NCI-H1417 treated with DMSO at 0.1 percent for 48 hours (cell line): ENCODE measurements at regions not wholly inside any gene's neighbourhood (a gene's known extent, or its start where the extent isn't known, plus 50 kb on each side); places are given as distances from the start of the nearest gene placed in this dataset.

ENCODE experiments used
- DNase-seq: peaks from one replicate; lab custom pipeline; 2025; lab: John Stamatoyannopoulos, UW

DNA sequence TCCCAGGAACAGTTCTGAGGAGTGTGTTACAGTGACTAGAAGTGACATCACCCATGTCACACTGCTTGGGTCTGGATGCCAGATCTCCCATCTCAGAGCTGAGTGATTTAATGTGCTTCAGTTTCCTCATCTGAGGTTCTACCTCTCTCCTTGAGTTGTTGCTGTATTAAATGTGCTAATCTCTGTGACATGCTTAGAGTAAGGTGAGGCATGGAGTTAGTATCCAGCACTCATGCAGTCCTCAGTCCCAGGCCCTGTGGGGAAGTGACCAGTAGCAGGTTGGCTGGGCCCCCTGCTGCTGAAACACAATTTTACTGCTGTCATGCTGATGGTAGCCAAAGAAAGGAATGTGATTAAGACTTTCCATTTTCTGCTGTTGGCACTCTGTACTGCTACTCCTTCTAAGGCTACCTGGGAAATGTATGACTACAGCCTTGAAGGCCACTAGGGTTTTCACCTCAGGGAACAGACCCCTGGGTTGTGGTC is 639.6 kb downstream of the MID1IP1 start:
- DNase-seq: no peak

DNA sequence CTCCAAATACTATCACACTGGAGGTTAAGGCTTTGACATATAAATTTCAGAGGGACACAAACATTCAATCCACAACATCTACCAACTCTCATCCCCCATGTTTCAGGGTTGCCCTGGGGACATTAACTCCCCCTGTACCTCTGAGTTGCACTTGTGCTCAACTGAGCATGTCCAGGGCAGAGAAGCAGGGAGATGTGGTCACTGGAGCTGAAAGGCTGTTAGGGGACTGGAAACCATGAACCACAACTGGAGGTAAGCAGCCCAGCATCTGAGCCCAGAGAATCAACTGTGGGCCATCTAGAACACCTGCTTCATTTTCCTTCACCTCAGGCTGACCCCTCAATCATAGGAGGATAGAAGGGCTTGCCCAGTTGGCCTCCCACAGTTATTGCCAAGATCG is 641.1 kb downstream of the MID1IP1 start:
- DNase-seq: no peak

DNA sequence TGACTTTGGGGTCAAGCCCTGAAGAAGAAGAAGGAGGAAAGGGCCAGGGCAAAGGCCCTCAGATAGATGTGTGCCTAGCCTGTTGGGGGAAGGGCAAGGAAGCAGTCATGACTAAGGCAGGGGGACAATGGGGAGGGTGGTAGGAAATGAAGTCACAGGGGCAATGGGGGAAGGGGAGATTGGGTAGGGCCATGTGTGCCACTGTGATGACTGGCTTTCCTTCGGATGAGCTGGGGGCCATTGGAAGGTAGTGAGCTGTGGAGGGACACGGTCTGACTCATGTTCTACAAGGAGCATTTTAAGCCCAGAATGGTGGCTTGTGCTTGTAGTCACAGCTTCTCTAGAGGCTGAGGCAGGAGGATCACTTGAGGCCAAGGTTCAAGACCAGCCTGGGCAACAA is 642.0 kb downstream of the MID1IP1 start:
- DNase-seq: no peak

DNA sequence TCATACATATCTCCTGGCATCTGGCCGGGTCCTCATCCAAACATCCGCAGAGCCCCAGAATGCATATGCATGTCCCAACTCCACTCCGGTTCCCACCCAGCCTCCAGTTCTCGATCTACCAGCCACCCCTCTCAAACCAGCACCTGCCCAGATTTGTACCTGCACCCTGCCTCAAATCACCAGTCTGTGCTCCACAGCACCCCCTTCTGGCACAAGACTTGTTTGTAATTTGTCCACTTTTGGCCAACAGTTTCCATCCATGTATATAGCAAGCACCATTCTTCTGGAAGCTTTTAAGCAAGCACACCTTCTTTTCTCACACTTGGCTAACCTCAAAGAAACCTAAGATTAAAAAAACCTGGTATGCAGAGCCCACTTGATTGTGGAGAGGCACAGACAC is 644.1 kb downstream of the MID1IP1 start:
- no peak for DNase-seq

DNA sequence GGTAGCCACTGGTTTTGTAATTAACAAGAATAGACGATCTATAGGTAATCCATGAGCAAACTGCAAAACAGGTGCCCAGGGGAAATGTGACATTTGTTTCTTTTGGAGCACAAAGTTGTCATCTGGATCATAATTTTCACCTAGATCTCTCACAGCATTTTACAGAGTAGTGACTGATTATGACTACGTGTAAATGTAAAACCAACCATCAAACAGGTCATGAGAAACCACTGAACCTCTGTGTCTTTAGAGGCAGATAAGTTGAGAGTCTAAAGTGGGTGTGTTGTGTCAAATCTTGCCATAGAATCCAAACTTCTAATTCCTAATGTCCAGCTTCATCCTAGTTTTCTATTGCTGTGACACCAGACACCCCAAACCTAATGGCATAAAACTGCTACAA is 648.1 kb downstream of the MID1IP1 start:
- DNase-seq: no peak

DNA sequence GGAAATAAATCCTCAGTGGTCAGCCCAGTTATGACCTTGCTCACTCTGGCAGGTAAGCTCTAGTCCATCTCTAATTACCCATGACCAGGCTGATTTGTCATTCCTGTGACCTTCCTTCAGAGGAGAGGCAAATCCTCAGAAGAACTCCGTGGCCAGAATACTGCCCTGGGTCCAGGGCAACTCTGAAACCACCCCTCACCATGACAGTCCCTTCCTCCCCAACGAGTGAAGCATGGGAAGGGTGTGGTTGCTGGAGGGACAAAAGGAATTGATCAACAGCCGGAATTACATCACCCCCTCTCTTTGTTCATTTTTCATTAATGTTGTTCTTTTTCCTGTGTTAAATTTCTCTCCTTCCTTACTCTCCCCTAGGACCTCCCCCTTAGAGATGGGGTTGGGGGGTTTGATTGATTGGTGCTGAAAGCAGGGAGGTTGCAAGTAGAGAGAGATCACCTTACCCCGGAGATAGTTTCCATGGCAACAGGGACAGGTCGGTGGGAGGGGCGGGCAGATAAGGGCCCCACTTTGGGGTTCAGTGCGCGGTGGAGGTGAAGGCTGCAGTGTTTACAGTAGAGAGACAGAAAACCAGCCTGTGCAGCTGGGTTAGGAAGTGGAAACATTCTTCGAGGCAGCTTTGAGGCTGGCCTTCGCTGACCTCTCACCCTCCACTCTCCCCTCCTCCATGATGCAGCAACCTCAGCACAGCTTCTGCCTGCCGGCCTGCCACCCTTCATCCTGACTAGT is 647.4 kb downstream of the BCOR start:
- DNase-seq: no peak

DNA sequence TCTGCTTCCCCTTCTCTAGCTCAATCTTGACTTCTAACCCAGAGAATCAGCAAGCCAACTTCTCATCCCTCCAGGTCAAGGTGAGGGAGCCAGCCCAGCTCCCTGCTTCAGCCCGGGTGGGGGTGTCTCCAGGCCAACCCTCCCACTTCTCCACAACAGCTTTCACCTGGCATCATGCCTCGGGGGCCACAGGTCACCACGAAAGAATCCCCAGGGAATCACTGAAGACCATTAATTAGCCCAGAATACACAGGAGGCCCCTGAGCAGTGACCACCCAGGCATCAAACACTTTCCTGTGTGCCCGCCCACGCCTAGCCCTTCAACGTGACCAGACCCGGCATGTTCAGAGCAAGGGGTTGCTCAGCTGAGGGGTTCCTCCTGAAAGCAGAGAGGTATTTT is 646.7 kb downstream of the BCOR start:
- DNase-seq: no peak

DNA sequence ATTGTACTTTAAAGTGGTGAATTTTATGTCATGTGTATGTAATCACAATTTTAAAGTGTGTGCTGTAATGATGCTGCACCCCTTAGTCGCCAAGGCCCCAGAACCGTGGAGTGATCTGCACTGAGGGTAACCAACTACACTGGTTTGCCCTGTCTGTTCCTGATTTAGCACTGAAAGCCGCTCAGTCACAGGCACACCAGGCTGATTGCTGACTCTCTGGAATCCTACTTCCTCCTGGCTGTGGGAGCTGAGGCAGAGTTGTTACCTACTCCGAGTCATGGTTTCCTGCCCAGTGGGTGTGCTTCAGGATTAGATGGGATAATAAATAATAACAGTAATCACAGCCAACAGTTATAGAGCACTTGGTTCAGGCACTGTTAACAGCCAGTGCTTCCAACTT is 645.4 kb downstream of the BCOR start:
- DNase-seq: no peak

DNA sequence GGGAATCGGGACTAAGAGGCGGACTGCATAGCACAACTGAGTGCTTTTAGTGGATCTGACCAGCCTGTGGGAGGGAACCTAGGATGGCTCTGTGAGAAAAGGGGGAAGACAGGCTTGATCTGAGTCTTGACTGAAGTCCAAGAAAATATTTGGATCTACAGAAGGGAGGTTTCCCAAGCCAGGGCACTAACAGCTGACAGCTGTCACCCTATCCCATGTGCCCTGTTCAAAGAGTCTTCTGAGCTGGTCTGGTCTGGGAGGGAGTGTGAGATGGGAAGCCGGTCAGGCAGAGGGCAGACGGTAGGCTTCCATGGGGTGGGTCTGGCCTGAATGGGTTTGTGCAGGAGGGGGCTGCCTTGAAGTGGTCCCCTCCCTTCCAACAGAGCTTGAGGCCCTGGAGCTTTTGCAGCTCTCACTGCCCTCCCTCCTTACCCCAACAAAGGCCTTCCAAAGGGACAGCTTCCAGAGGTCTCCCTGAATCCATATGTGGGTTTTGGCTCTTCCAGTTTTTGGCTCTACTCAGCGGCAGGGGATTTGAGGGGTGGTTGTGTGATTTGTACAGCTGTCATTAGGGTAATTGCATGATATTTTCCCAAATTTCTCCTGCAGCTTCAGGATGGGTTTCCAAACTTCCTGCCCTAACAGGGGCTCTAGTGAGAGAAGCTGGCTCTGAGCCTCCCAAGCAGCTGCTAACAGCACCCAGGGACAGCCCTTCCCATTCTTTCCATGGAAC is 643.7 kb downstream of the BCOR start:
- no peak for DNase-seq

DNA sequence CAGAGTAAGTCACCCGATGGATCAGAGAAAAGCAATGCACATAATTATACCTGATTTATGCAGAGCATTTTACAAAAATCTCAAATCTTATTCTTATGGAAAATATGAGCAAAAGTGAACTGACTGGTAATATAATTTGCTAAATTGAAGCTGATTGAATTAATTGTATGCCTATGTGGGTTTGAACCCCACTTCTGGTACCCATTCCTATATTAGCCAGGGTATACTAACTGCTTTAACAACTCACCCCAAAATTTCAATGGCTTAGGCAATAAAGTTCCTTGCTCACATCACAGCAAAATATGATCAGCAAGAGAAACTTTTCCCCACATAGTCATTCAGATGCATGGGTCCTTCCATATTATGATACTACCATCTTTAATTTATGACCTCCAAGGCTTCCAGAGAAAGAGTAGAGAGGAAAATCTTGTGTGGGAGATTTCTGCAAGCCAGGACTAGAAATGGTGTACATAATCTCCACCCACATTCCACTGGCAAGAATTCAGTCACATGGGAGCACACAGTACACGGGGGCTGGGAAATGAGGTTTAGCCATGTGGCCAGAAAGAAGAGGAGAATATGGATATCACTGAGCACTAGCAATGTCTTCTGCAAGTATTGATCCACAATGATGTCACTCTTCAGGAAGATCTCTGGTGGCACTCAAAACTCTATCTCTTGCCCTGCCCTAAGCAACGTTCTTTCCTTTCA is 640.7 kb downstream of the BCOR start:
- no peak for DNase-seq

DNA sequence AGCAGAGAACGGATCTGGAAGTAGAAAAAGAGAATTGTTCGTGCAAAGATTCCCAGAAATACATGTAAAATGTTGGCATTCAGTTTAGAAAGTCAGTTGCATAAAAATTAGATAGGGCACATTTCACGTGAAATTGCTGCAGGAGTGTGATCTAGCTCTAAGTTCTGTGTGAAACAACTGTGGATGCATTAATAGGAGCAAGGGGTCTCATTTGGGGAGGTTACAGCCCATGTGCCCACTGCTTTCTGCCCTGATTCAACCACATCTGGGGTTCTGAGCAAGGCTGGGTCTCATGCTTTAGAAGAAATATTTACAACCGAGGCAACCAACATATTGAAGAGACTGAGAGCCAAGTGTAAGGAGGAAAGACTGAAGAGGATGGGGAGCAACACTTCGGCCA is 639.0 kb downstream of the BCOR start:
- no peak for DNase-seq

DNA sequence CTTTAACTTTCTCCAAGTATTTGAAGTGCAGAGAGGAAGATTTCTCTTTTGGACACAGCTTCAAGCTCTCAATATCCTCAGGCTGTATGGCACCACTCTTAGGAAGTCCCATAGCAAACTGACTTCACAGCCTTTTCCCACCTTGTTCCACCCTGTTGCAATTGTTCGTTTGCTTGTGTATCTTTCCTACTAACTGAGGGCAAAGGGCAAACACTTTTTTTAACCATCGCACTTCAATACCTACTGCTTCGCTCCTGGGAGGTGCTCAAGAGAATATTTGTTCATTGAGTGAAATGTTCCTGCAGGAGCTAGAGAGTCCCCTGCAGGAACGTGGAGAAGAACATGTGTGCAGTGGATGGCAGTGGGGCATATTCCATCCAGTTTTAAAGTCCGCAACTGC is 638.6 kb downstream of the BCOR start:
- no peak for DNase-seq

DNA sequence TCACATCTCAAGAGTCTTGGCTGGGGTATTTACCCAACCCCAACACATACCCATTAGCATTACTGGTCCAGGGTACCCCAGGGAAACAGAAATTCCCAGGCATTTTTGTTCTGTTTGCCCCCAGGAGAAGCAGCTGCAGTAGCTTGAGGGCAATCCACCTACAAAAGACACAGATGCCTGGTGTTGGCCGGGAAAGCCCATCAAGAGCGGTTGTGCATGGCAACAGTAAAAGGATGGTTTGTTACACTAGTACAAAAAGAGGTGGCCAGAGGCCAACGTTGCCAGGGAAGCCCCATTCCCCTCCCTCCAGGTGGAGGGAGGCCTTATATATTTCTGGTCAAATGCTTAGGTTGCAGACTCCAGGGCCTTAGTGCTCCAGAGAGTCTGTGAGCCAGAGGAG is 637.8 kb downstream of the BCOR start:
- DNase-seq: no peak

DNA sequence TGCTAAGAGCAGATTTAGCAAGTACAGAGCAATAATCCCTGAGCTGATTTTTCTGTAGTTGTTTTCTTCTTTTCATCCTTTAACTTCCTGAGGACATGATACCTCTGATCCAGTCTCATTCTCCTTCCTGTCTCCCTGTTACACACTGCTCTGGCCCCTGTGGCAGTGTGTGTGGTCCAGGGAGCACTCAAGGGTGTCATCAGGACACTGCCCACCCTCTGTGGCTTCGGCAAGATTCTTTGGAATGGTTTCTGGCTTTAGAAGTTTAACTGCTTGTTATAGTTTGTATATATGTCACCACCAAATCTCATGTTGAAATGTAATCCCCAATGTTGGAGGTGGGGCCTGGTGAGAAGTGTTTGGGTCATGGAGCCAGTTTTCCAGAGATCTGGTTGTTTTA is 637.3 kb downstream of the BCOR start:
- DNase-seq: no peak

DNA sequence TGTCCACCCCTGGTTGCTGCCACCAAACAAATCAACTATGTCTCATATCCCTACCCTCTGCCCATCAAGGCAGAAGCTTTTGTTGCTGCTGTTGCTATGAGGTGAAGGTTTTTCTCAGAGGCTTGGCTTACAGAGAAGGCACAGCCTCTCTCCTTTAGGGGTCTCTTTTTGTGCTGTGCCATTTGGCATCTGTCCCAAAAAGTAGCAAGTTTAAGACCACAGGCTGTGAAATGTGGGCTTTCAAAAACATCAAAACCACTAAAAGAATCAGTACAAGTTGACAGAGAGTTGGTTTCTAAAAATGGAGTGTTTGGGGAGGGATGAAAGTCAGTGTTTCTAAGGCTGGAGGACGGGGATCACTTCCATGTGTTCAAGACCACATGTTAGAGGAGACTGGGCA is 634.9 kb downstream of the BCOR start:
- DNase-seq: no peak

DNA sequence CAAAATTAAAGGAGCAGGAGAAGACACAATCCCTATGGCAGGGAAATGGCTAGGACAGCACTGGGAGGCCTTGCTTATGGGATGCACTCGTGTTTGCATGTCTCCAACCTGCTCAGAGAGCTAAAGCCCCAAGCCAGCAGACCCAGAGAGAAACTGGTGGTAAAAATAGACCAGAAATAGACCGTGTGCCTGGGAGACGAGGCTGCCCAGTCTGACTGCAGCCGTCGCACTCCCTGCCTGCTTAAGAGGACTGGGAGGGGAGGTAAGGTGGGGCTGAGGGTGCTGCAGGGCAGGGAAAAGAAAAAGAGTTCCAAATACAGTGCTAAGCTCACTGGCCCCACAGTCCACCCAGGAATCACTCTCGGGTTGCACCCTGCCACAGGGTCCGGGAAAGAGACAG is 633.5 kb downstream of the BCOR start:
- DNase-seq: no peak

DNA sequence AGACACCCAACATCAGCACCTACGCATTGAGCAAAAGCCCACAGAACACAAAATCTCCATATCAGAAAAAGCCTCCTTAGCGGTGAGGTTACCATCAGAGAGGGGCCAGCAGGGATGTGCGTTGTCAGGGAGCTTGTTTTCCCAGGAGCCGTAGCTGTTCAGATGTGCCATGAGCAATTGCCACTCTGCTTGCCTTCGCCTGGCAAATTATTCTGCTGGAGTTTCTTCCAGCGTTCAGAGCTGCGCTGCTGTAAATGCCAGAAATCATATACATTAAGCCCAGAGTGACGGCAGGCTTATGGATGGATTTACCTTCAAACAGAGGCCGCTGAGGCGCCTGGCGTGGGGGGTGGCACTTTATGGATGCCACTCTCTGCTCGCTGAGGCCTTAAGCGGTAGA is 632.3 kb downstream of the BCOR start:
- no peak for DNase-seq

DNA sequence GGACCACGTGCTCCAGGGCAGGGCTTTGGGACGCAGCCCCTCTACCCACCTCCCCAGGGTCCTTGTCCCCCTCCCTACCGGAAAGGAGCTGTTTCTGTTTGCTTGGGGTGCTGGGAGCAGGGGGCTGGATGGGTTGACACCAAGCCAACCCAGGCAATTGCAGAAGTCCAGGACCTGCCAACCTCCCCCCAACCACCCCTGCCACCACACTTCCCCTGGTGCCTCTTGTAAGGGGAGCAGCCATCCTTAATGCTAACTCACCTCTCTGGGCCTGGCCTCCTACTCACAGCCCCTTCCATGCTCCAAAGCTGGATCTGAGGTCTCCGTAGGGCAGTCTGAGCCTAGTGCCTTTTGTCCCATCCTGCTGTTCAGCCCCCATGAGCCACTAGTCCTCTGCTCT is 631.9 kb downstream of the BCOR start:
- DNase-seq: no peak

DNA sequence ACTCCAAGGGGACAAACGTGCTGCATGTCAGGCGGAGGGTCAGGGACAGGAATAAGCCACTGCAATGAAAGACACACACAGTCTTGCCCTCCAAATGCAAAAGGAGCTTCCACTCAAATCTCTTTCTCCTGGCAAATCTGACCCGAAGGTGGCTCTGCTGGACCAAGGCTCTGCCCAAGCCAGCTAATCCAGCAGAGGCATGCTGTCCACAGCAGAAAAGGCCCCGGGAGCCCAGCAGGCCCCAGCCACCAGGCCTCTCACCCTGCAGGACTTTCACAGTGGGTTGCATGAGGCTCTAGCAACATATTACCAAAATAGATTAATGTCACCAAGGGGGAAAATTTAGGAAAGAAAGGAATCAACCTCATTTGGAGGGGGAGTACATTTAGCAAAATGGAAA is 628.6 kb downstream of the BCOR start:
- DNase-seq: no peak

DNA sequence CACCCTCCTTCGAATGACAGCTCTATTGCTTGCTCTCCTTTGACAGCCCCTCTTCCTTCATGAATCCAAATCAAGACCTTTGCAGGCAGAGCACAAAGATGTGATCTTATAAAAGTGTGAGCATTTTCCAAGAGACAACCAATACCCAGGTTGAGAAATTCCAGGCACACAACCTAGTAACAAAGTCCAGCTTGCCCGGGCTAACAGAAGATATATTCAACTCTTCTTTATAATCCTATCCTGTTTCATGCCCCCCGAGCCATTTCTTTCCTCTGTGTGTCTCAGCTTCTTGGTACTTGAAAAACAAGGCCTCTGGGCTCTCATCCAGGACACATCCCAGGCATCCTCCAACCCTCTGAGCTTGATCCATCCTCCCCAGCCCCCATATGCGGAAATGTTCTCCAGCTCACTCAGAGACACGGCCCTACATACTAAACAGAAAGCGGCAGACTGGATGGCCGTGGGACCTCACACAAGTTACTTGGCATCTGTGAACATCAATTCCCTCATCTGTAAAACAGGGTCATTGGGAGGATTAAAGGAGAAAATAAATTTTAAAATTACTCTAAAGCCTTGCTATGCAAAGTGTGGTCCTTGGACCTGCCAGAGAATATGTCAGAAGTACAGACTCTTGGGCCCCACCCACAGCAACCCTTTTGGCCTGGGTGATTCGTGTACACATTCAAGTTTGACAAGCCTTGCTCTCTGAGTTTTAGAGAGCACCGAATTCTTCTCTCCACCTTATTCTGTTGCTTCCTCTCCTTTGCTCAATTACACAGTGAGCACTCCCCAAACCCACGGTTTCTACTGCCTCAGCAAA is 627.0 kb downstream of the BCOR start:
- DNase-seq: no peak

DNA sequence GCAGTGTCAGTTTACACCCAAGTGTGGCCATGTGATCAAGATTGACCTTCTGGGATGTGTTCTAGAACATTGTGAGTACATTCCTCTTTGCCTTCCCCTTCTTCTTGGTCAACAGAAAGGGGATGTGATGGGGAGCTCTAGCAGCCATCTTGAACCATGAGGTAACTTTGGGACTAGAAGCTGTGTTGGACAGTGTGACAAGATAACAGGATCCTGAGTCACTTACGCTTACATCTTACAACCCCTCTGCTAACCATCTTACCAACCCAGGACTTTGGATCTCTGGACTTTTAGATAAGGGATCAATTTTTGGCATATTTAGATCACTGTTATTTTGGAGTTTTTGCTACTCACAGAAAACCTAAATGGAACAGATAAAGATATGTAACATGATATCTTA is 625.6 kb downstream of the BCOR start:
- DNase-seq: no peak

DNA sequence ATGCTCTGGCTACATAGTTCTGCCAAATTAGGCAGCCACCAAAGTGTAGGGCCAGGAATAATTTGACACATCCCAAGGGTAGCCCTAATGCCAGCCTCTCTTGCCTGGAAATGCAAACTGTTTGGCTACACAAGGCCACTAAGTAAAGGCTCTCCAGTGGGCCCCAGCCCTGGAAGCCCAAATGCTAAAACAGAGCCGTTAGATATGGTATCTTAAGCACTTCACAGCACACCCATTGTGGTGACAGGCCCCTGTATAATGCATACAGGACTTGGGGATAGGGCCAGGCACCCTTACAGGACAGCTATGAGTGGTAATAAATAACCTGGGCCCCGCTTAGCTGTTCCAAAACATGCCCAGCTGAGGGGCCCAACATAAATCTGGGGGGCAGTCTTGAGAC is 623.9 kb downstream of the BCOR start:
- DNase-seq: no peak
